Sigmoid colon (tissue), 6 donors: ENCODE measurements at regions not wholly inside any gene's neighbourhood (a gene's known extent, or its start where the extent isn't known, plus 50 kb on each side); places are given as distances from the start of the nearest gene placed in this dataset.
"Not testable (repeated sequence)": the region's sequence is repeated elsewhere in the genome, so short reads cannot be mapped to it uniquely, and the experiment has no call there.

ENCODE experiments used
- DNase-seq: peaks from one replicate; pipeline ENCODE4 v3.0.0-alpha.2; 2019
- H3K27ac ChIP-seq, 4 donors: fragments of 200-600 bp; sonication (generic); one replicate each; pipeline ENCODE4 v1.5.1; 2016 to 2019; ENCODE audit warnings: mild to moderate bottlenecking in 1 of 4
- H3K27me3 ChIP-seq, 3 donors: fragments of 200-600 bp; sonication (generic); one replicate each; pipeline ENCODE4 v1.5.1; 2019; ENCODE audit warnings: mild to moderate bottlenecking in 1 of 3
- H3K36me3 ChIP-seq, 4 donors: fragments of 200-600 bp; sonication (generic); one replicate each; pipeline ENCODE4 v1.5.1; 2016 to 2019
- H3K4me1 ChIP-seq, 4 donors: fragments of 200-600 bp; sonication (generic); one replicate each; pipeline ENCODE4 v1.5.1; 2017 to 2019
- H3K4me3 ChIP-seq, 4 donors: fragments of 200-600 bp; sonication (generic); one replicate each; pipeline ENCODE4 v1.5.1; 2017 to 2019; ENCODE audit warnings: mild to moderate bottlenecking in 2 of 4, moderate library complexity in 1 of 4
- H3K9me3 ChIP-seq, 4 donors: fragments of 200-600 bp in 3 of 4; sonication (generic) in 3 of 4; one replicate each; pipeline versions ENCODE4 v1.5.1 to v1.6.1; 2013 to 2019
- EP300 ChIP-seq, 4 donors: sonication (generic); formaldehyde crosslinking; IDR thresholded peaks; one replicate each; pipeline ENCODE4 v1.6.1; 2017; ENCODE audit warnings: antibody characterized with exemption in 4 of 4
- POLR2A ChIP-seq, 2 donors: fragments of 450-650 bp; IDR thresholded peaks; one replicate each; pipeline ENCODE4 v1.6.1; 2016; ENCODE audit warnings: antibody characterized with exemption in 2 of 2, mild to moderate bottlenecking in 2 of 2, moderate library complexity in 2 of 2
- POLR2AphosphoS5 ChIP-seq, 4 donors: sonication (generic); formaldehyde crosslinking; IDR thresholded peaks; one replicate each; pipeline ENCODE4 v1.6.1; 2017; ENCODE audit warnings: antibody characterized with exemption in 4 of 4
- WGBS, 2 donors: extraction: QIAGEN DNeasy Blood & Tissue Kit; methylation state at CpG; one replicate each; pipeline ENCODE4 v1.1.7; 2013; 5-methylcytosine and 5-hydroxymethylcytosine counted together
- intact Hi-C: fragments of 100-400 bp; cut with DNase I; formaldehyde crosslinking; loops from one replicate; pipeline ENCODE4 v1.15.1; 2023
- TF ChIP-seq, protein P1 (sequence below), 4 experiments: fragments of 450-650 bp in 3 of 4; fragments of 200-600 bp in 1 of 4; IDR thresholded peaks; one replicate each; pipeline ENCODE4 v1.5.1; 2016 to 2019; ENCODE audit warnings: antibody characterized with exemption in 4 of 4, mild to moderate bottlenecking in 3 of 4, moderate library complexity in 2 of 4
- donor health status: healthy with polysubstance abuse.
- donor health status: healthy.

DNA sequence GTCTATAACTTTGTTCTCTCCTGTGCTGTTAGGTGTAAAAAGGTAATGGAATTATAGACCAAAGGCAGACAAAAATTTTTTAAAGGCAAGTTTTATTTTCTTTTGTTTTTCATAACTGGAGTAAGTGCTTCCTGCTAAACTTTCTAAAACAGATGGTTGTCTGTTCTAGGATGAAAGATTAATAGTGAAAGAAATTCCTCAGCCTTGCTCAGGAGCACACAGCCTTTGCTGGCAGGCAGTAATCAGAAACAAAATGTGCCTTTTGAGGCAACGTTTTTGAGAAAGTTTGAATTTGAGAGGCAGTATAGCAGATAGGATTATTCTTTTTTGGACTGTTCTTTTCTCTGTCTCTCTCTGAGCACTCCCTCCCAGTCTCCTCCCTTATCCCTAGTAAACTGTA, 2749.5 kb downstream of the PCDH9 start:
- whole genome bisulfite sequencing, 2 donors = 10 to 14% methylated on average over 1 of the region's 1 CpG

DNA sequence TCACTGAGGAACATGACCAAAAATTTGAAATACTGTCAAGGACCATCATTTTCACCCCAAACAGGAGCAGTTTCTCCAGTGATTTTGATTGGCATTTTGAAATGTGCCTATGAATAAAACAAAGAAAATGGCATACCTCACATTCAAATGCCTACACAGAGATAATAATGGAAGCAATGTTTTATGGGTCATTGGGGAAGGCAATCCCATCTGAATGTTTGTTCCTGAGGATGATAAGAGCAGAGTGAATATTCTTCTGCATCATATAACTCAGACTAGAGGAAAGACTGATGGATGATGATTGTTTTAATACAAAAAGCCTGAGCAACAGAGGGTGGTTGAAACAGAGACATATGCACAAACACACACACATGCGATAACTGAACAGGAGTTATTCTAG, 2749.9 kb downstream of the PCDH9 start:
- 92 to 97% methylated on average over 1 of the region's 1 CpG for WGBS, 2 donors
- Histone ChIP-seq H3K4me3 (no peak overlapping the region), H3K27me3 (no peaks in the 10 kb centered on the region), H3K27ac (no peak overlapping the region), H3K4me1 (no peaks in the 10 kb centered on the region), H3K9me3 (no peaks in the 10 kb centered on the region), H3K36me3 (no peaks in the 10 kb centered on the region)
- intact Hi-C loops = no loop called here
- no peak for DNase-seq
- no peak for TF ChIP-seq EP300 (IDR thresholded peaks at IDR 0.05)
- no peak for TF ChIP-seq POLR2AphosphoS5 (IDR thresholded peaks at IDR 0.05)
- no peak for TF ChIP-seq POLR2A (IDR thresholded peaks at IDR 0.05)
- TF ChIP-seq, protein P1, sequence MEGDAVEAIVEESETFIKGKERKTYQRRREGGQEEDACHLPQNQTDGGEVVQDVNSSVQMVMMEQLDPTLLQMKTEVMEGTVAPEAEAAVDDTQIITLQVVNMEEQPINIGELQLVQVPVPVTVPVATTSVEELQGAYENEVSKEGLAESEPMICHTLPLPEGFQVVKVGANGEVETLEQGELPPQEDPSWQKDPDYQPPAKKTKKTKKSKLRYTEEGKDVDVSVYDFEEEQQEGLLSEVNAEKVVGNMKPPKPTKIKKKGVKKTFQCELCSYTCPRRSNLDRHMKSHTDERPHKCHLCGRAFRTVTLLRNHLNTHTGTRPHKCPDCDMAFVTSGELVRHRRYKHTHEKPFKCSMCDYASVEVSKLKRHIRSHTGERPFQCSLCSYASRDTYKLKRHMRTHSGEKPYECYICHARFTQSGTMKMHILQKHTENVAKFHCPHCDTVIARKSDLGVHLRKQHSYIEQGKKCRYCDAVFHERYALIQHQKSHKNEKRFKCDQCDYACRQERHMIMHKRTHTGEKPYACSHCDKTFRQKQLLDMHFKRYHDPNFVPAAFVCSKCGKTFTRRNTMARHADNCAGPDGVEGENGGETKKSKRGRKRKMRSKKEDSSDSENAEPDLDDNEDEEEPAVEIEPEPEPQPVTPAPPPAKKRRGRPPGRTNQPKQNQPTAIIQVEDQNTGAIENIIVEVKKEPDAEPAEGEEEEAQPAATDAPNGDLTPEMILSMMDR (IDR thresholded peaks at IDR 0.05) = no peak

More for the DNA sequence above, 2749.5 kb downstream of the PCDH9 start:
- Histone ChIP-seq H3K36me3 (no peaks in the 10 kb centered on the region), H3K27me3 (no peaks in the 10 kb centered on the region), H3K27ac (no peak overlapping the region), H3K4me3 (no peak overlapping the region), H3K9me3 (no peaks in the 10 kb centered on the region), H3K4me1 (no peaks in the 10 kb centered on the region)
- TF ChIP-seq POLR2A (IDR thresholded peaks at IDR 0.05) (no peak), EP300 (IDR thresholded peaks at IDR 0.05) (no peak), POLR2AphosphoS5 (IDR thresholded peaks at IDR 0.05) (no peak)
- TF ChIP-seq, protein P1 (IDR thresholded peaks at IDR 0.05) = no peak
- DNase-seq = no peak
- intact Hi-C loops = no loop called here

DNA sequence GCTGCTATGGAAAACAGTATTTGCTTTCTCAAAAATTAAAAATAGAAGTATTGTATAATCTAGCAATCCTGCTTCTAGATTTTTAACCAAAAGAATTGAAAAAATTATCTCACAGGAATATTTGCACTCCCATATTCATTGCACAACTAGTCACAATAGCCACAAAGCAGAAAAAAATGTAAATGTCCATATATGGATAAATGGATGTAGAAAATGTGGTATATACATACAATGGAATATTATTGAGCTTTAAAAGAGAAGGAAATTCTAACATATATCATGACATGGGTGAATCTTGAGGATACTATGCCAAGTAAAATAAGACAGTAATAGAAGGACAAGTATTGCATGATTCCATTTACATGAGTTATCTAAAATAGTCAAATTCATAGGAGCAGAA, 2753.0 kb downstream of the PCDH9 start:
- H3K9me3 ChIP-seq = no peaks in the 10 kb centered on the region
- no peak overlapping the region for H3K4me3 ChIP-seq
- no peaks in the 10 kb centered on the region for H3K27me3 ChIP-seq
- no peak overlapping the region for H3K27ac ChIP-seq
- intact Hi-C loops = no loop called here
- DNase-seq = no peak
- TF ChIP-seq POLR2A (IDR thresholded peaks at IDR 0.05) (no peak), EP300 (IDR thresholded peaks at IDR 0.05) (no peak), POLR2AphosphoS5 (IDR thresholded peaks at IDR 0.05) (no peak)
- TF ChIP-seq, protein P1 (IDR thresholded peaks at IDR 0.05) = no peak
- no peaks in the 10 kb centered on the region for H3K4me1 ChIP-seq
- no peaks in the 10 kb centered on the region for H3K36me3 ChIP-seq

DNA sequence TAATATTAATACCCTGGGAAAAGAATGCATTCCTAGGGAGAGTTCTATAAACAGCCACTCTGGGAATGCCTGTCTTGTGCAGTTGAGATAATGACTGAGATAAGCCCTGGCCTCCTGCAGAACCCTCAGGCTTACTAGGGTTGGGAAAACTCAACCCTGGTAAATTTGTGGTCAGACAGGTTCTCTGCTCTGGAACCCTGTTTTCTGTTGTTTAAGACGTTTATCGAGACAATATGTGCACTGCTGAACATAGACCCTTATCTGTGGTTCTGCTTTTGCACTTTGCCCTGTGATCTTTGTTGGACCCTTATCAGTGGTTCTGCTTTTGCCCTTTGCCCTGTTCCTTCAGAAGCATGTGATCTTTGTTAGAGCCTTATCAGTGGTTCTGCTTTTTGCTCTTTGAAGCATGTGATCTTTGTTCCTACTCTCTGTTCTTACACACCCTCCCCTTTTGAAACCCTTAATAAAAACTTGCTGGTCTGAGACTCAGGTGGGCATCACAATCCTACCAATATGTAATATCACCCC, 2754.0 kb downstream of the PCDH9 start:
- H3K4me1 ChIP-seq, H3K27me3 ChIP-seq, H3K4me3 ChIP-seq, H3K9me3 ChIP-seq, intact Hi-C loops, H3K27ac ChIP-seq, DNase-seq, H3K36me3 ChIP-seq: not testable (repeated sequence)
- 78 to 83% methylated on average over 2 of the region's 2 CpGs for WGBS, 2 donors

DNA sequence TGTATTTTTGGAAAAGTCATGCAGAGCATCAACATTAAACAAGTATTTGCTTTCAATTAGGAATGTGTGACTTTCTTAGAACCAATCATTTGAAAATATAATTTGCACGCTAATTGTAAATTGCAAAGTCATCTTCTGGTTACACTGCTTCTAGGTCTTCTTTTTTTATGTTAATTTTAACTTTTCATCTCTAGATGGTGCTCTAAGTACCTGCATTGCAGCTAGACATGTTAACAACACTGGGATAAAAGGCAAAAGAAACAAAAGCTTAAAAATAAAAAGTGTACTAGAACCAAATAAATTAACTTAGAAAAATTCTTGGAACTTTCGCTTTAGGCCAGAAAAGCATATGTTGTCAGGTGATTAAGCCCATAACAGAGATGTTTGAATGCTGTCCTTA, 2758.2 kb downstream of the PCDH9 start:
- 42 to 75% methylated on average over 2 of the region's 2 CpGs for WGBS, 2 donors
- intact Hi-C loops = no loop called here
- DNase-seq = no peak

More for the DNA sequence above, 2758.2 kb downstream of the PCDH9 start:
- TF ChIP-seq, protein P1 (IDR thresholded peaks at IDR 0.05) = no peak
- TF ChIP-seq EP300 (IDR thresholded peaks at IDR 0.05) (no peak), POLR2AphosphoS5 (IDR thresholded peaks at IDR 0.05) (no peak), POLR2A (IDR thresholded peaks at IDR 0.05) (no peak)
- Histone ChIP-seq H3K27me3 (no peaks in the 10 kb centered on the region), H3K27ac (no peak overlapping the region), H3K4me3 (no peak overlapping the region), H3K9me3 (no peaks in the 10 kb centered on the region), H3K36me3 (no peaks in the 10 kb centered on the region), H3K4me1 (no peaks in the 10 kb centered on the region)
